BE2C (cell line): ENCODE measurements at regions not wholly inside any gene's neighbourhood (a gene's known extent, or its start where the extent isn't known, plus 50 kb on each side); places are given as distances from the start of the nearest gene placed in this dataset.

Source experiments
- DNase-seq: peaks from one replicate; pipeline ENCODE4 v3.0.0-alpha.2; 2020
- H3K27me3 ChIP-seq: fragments of 250-450 bp; sonication (Bioruptor Pico); 2 replicates; pipeline ENCODE4 v1.5.1; 2020; ENCODE audit warnings: mild to moderate bottlenecking
- H3K36me3 ChIP-seq: fragments of 250-450 bp; sonication (Bioruptor Pico); 2 replicates; pipeline ENCODE4 v1.5.1; 2020; ENCODE audit warnings: mild to moderate bottlenecking
- H3K4me1 ChIP-seq: fragments of 250-450 bp; sonication (Bioruptor Pico); 2 replicates; pipeline ENCODE4 v1.5.1; 2020
- H3K4me3 ChIP-seq: 2 replicates; pipeline ENCODE4 v1.5.1; 2011; ENCODE audit warnings: low read depth, low read length
- H3K9me3 ChIP-seq: fragments of 250-450 bp; sonication (Bioruptor Pico); 2 replicates; pipeline ENCODE4 v1.5.1; 2020
- CTCF ChIP-seq: IDR thresholded peaks from 2 replicates; pipeline ENCODE4 v1.5.1; 2012; ENCODE audit warnings: mild to moderate bottlenecking, low read depth, low read length

GRCh38 chr1:97004054-97004453, 282.5 kb downstream of the PTBP2 start:
- Histone ChIP-seq H3K9me3 (no peaks in the 10 kb centered on the region), H3K4me1 (peaks cover 9% of the 10 kb centered on the region), H3K36me3 (no peaks in the 10 kb centered on the region), H3K4me3 (no peak overlapping the region), H3K27me3 (no peaks in the 10 kb centered on the region)
- TF ChIP-seq CTCF = no peak
- no peak for DNase-seq

GRCh38 chr1:97004743-97005142, 283.2 kb downstream of the PTBP2 start:
- Histone ChIP-seq H3K27me3 (no peaks in the 10 kb centered on the region), H3K9me3 (no peaks in the 10 kb centered on the region), H3K4me1 (peaks cover 7% of the 10 kb centered on the region), H3K4me3 (no peak overlapping the region), H3K36me3 (no peaks in the 10 kb centered on the region)
- no peak for DNase-seq
- TF ChIP-seq CTCF = no peak

- no peak overlapping the region for H3K4me3 ChIP-seq
- no peaks in the 10 kb centered on the region for H3K36me3 ChIP-seq
- no peak for TF ChIP-seq CTCF
- peaks cover 7% of the 10 kb centered on the region for H3K4me1 ChIP-seq
- H3K9me3 ChIP-seq = no peaks in the 10 kb centered on the region
- DNase-seq = peak; percentile 53
- no peaks in the 10 kb centered on the region for H3K27me3 ChIP-seq
These were observed 284.6 kb downstream of the PTBP2 start for GRCh38 chr1:97006044-97006661.

GRCh38 chr1:97007840-97008604, 286.4 kb downstream of the PTBP2 start:
- DNase-seq = no peak
- Histone ChIP-seq H3K27me3 (no peaks in the 10 kb centered on the region), H3K36me3 (no peaks in the 10 kb centered on the region), H3K4me3 (no peak overlapping the region), H3K4me1 (peaks cover 7% of the 10 kb centered on the region), H3K9me3 (no peaks in the 10 kb centered on the region)
- TF ChIP-seq CTCF = no peak

- no peak for TF ChIP-seq CTCF
- no peak overlapping the region for H3K4me3 ChIP-seq
- H3K4me1 ChIP-seq = peaks cover 7% of the 10 kb centered on the region
- no peak for DNase-seq
- H3K27me3 ChIP-seq = no peaks in the 10 kb centered on the region
- H3K9me3 ChIP-seq = no peaks in the 10 kb centered on the region
- no peaks in the 10 kb centered on the region for H3K36me3 ChIP-seq
These were observed 289.1 kb downstream of the PTBP2 start for GRCh38 chr1:97010566-97011264.
